ENCODE measurements at regions not wholly inside any gene's neighbourhood (a gene's known extent, or its start where the extent isn't known, plus 50 kb on each side); places are given as distances from the start of the nearest gene placed in this dataset.

DNA sequence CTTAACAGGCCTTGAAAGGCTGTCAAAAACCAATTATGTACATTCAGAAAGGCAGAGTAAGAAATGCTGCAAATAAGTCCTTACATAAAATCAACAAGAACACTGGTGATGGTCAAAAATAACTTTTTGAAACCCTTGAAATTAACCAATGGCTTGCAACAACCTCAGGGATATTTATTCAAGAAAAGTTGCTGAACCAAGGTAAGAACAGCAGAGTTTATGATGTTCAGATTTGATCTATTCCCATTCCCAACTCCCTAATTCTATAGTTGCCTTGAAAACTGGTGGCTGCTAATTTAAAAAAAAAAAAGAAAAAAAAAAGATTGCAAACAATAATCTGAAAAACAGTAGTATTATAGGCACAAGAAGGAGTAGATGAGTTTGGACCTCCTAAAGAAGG lies 109.8 kb upstream of the UFM1 start:
- TF ChIP-seq, protein P1, sequence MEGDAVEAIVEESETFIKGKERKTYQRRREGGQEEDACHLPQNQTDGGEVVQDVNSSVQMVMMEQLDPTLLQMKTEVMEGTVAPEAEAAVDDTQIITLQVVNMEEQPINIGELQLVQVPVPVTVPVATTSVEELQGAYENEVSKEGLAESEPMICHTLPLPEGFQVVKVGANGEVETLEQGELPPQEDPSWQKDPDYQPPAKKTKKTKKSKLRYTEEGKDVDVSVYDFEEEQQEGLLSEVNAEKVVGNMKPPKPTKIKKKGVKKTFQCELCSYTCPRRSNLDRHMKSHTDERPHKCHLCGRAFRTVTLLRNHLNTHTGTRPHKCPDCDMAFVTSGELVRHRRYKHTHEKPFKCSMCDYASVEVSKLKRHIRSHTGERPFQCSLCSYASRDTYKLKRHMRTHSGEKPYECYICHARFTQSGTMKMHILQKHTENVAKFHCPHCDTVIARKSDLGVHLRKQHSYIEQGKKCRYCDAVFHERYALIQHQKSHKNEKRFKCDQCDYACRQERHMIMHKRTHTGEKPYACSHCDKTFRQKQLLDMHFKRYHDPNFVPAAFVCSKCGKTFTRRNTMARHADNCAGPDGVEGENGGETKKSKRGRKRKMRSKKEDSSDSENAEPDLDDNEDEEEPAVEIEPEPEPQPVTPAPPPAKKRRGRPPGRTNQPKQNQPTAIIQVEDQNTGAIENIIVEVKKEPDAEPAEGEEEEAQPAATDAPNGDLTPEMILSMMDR (conservative IDR thresholded peaks at IDR 0.05) = no peak
- no peak for TF ChIP-seq ZFX (IDR thresholded peaks at IDR 0.05)
